NCI-H748 (cell line): ENCODE measurements at regions not wholly inside any gene's neighbourhood (a gene's known extent, or its start where the extent isn't known, plus 50 kb on each side); places are given as distances from the start of the nearest gene placed in this dataset.
A peak's percentile ranks its signal among the peaks of the same experiment; 100 is the strongest.
"Not testable (repeated sequence)": the region's sequence is repeated elsewhere in the genome, so short reads cannot be mapped to it uniquely, and the experiment has no call there.

Experiments
- DNase-seq: peaks from one replicate; lab custom pipeline; 2025; ENCODE audit not compliant: unreplicated experiment; lab: John Stamatoyannopoulos, UW

DNA sequence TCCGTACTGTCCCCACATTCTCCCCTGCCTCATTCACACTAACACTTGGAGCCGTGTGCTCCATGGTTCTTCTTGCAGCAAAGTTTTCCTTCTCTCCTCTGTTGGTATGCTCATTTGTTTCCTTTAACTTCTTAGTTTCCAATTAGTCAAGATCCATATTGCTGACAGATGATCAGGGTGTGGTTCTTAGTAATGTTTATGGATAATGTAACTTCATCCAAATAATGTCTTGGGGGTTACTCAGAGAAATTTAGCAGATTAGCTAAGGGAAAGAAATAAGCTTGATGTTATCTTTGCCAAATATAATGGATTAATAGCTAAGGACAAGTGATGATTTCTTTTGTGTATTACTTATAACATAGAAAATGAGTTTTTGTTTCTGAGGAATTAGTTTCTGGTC, 174.4 kb downstream of the NUFIP1 start:
- no peak for DNase-seq

- DNase-seq = no peak
These were observed 175.1 kb downstream of the NUFIP1 start for GRCh38 chr13:44814161-44814560.

- DNase-seq = no peak
These were observed 176.5 kb downstream of the NUFIP1 start for GRCh38 chr13:44812818-44813217.

DNA sequence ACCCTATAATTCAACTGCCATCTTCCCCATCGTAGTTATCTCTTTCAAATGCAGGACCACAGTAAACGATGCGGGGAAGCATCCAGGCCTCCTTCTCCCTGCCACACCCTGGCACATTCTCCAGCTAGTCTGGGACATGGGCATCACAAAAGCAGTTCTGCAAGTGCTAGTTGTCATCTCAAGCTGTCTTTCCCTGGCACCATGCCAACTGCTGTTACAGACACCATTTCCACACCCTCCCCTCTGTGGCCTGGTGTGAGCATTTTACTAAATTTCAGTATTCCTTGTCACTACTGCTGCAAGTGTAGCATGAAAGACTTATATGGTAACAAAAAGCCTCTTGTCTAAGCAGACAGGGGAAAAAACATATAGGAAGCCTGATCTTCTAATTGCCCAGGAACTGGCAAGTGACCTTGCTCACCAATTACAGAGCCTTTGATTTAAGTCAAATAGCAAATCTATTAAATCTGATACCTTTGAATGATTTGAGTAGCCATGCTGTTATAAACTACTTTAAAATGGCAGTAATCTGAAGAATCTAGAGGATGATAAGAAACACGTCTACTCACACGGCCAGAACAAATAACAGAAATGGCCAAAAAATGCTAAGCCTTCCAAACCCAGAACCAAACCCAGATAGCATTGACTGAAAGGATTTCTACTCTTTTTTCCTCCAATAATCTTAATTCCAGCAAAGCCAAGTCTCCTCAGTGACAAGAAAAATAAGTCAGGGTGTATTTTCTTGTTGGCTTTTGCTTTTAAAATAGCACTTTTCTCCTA, 179.0 kb downstream of the NUFIP1 start:
- peak; percentile 88 for DNase-seq

DNA sequence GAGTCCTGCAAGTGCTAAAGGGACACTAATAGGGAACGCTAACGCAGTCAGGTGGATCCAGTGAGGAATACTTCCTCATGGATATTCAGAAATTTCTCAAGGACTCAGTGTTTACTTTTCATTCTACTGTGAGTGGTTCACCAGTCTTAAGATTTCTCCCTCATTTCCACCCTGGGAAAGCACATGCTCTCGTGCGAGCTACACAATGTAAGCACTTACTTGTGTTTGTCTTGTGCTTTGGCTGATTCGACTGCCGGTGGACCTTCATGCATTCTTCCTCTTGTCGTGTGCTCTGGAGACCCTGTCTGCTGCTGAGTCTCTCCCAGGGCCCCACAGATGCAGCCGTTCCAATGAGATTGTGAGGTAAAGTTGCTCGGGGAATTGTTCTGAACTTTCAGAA, 180.1 kb downstream of the NUFIP1 start:
- DNase-seq = no peak

DNA sequence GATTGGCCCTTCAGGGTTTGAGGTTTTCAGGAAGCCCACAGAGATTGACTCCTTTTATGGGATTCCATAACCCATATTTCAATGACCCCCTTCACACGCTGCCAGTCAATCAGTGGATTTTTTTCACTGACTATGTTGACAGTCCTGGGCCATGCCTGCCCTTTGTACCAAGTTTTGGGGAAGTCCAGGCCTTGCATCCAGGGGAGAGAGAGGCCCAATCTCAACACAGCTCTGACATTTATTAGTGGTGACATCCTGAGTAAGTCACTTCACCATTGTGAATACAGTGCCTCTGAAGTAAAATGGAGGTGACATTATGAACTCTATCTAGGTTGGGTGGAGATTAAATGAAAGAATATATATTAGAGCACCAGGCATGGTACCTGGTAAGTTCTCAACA, 181.1 kb downstream of the NUFIP1 start:
- DNase-seq = no peak

- no peak for DNase-seq
These were observed 181.7 kb downstream of the NUFIP1 start for GRCh38 chr13:44807449-44808034.

GRCh38 chr13:44806826-44807225, 182.4 kb downstream of the NUFIP1 start:
- no peak for DNase-seq

- no peak for DNase-seq
These were observed 183.7 kb downstream of the NUFIP1 start for GRCh38 chr13:44805585-44805984.

- DNase-seq = no peak
These were observed 185.9 kb downstream of the NUFIP1 start for GRCh38 chr13:44803390-44803789.

DNA sequence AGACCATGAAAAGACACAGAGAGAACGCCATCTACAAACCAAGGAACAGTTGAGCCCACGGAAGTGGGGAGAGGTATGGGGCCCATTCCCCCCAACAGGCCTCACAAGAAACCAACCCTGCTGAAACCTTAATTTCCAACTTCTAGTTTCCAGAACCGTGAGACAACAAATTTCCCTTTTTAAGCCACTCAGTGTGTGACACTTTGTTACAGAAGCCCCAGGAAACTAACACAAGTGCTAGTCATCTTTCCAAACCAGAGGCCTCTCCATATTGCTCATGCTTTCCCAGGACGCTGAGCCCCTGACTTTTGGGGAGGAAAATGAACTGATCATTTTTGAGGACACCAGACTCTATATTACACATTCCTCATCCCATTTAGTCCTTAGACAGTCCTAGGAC, 186.8 kb downstream of the NUFIP1 start:
- no peak for DNase-seq

DNA sequence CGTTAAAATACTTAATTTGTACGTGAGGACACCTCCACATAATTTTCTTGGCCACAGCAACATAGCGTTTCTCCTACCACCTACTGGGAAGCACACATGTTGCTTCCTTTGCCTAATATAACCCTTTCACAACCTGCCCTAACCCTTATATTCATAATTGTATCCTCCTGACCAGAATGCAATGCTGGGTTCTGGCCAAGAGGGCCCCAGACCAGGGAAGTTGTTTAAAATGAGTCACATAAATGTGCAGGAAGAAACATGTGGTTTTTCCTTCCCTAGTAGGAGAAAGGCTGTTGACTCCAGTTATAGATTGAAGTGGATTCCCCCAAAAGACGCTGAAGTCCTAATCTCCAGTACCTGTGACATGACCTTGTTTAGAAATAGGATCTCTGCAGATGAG, 187.3 kb downstream of the NUFIP1 start:
- no peak for DNase-seq

DNA sequence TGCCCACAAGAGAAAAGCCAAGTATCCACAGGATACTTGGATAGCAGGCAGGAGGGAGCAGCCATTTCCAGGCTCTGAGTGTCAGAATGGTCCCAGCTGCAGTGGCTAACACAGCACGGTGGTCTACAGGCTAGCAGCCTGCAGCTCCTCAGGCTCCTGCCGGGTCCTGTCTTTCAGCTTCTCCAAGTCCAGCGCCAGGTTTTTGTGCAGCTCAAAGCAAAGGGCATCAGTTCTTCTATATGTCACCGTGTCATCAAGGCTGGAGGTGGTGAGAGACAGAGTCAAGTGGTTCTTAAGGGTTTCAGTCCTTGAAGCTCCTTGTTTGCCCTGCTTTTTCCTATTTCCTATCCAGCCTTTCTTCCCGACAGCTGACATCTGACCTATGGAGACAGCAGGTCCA, 188.6 kb downstream of the NUFIP1 start:
- DNase-seq = no peak

- no peak for DNase-seq
These were observed 191.6 kb downstream of the NUFIP1 start for GRCh38 chr13:44797685-44798084.

DNA sequence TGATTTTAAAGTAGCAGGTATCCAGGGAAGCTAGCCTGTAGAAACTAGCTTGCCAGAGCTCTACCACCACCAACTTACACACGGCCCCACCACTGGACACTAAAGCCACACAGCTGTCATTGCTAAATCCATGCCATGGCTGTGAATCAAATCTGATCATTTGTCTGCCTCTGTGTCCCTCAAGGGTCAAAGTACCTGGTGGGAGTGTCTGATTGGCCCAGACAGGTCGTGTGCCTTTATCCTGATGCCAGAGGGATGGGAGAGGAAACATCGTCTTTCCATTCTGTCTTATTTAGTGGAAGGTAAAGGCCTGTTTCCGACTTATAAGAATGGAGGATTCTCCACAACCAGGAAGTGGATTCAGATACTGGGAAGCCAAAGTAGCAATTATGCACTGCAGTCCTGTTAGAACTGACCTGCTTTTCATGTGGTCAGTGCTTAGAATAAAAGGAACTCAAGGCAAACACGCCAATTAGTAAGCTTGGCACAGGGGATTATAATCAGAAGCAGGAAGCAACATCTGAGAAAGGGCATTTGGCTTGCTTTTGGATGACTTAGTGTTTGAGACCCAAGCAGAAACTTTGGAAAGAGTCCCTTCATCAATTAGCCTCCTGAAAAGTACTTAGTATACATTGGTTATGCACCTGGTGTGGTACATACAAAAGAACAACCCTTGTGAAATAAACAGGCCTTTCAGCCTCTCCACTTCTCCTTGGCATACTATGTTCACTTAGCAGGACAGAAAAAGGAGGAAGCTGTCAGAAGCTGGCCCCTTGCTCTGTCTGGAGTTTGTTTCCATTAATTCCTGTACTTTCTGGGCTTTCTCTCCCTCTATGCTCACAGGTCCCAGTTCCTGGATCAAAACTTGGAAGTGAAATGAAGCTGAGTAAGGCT, 192.4 kb downstream of the NUFIP1 start:
- no peak for DNase-seq

DNA sequence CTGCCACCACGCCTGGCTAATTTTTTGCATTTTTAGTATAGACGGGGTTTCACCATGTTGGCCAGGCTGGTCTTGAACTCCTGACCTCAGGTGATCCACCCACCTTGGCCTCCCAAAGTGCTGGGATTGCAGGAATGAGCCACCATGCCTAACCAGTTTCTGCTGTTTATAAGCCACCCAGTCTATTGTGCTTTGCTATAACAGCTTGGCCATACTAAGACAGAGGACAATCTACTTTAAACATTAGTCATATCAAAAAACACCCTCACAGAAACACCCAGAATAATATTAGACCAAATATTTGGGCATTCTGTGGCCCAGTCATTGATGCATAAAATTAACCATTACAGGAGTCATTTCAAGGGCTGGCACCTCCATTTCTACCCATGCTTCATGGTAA, 193.2 kb downstream of the NUFIP1 start:
- not testable (repeated sequence) for DNase-seq

GRCh38 chr13:44795176-44795575, 194.1 kb downstream of the NUFIP1 start:
- no peak for DNase-seq

GRCh38 chr13:44792096-44792495, 197.2 kb downstream of the NUFIP1 start:
- no peak for DNase-seq

- DNase-seq = no peak
These were observed 199.0 kb downstream of the NUFIP1 start for GRCh38 chr13:44790289-44790688.

DNA sequence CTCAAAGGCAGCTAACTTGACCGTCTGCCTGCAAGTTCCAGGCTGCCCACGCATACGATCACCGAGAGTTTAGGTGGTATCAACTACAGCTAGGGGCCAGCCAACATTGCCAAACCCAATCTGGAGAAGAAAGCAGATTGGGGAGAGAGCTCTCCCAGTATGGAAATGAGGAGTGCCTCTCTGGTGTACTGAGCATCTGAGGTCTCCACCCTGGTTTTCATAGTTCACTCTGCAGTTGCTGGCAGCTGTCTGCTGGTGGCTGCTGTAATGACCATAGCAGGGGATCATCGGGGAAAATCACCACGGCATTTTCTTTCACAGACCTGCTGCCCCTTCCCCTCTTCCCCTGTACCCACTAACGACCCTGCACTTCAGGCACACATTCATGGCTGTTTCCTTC, 201.7 kb downstream of the NUFIP1 start:
- no peak for DNase-seq

DNA sequence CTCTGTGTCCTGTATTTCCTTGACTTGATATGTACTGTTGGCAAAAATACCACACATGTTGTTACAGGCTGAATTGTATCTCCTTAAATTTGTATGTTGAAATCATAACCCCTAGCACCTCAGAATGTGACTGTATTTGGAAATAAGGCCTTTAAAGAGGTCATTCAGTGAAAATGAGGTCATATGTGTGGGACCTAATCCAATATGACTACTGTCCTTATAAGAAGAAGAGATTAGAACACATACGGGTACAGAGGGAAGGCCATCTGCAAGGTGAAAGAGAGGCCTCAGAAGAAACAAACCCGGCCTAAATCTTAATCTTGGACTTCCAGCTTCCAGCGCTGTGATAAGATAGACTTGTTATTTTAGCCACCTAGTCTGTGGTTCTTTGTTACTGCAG, 202.5 kb downstream of the NUFIP1 start:
- no peak for DNase-seq

DNA sequence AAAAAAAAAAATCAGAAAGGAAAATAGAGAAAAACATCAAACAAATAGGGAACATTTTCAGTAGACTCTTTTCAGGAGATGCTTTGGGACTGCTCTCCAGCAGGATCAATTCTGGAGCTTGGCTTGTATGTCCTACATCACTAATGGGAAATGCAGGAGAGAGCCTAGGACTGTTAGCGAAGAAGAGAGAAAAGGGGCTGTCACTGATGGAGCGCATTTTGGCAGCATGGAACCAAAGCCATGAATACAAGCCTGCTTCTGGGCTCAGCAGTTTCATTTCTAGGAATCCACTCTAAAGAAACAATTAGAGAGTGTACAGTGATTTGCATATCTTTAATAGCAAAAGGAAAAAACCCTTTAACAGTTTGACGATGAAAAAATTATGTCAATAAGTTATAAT, 203.9 kb downstream of the NUFIP1 start:
- DNase-seq = no peak
